ENCODE measurements at regions not wholly inside any gene's neighbourhood (a gene's known extent, or its start where the extent isn't known, plus 50 kb on each side); places are given as distances from the start of the nearest gene placed in this dataset.
"Not testable (repeated sequence)": the region's sequence is repeated elsewhere in the genome, so short reads cannot be mapped to it uniquely, and the experiment has no call there.

GRCh38 chr2:234590076-234590475, 93.2 kb upstream of the ARL4C start:
- DNase-seq, result no peak

GRCh38 chr2:234588054-234588430, 91.2 kb upstream of the ARL4C start:
- no peak for DNase-seq

GRCh38 chr2:234587341-234588053, 90.6 kb upstream of the ARL4C start:
- DNase-seq, result no peak

GRCh38 chr2:234583331-234583730, 86.5 kb upstream of the ARL4C start:
- no peak for DNase-seq

- DNase-seq, result no peak
Observed at GRCh38 chr2:234580686-234581085, 83.8 kb upstream of the ARL4C start.

- no peak for DNase-seq
Observed at GRCh38 chr2:234579231-234579962, 82.5 kb upstream of the ARL4C start.

GRCh38 chr2:234578389-234578788, 81.5 kb upstream of the ARL4C start:
- DNase-seq, result no peak

- DNase-seq, result no peak
Observed at GRCh38 chr2:234577191-234577590, 80.3 kb upstream of the ARL4C start.

GRCh38 chr2:234571620-234572407, 74.9 kb upstream of the ARL4C start:
- DNase-seq, result no peak

- no peak for DNase-seq
Observed at GRCh38 chr2:234570476-234570875, 73.6 kb upstream of the ARL4C start.

- no peak for DNase-seq
Observed at GRCh38 chr2:234569776-234570430, 73.0 kb upstream of the ARL4C start.

- DNase-seq, result no peak
Observed at GRCh38 chr2:234566622-234567021, 69.7 kb upstream of the ARL4C start.

- DNase-seq, result no peak
Observed at GRCh38 chr2:234565842-234566619, 69.2 kb upstream of the ARL4C start.

GRCh38 chr2:234565201-234565600, 68.3 kb upstream of the ARL4C start:
- DNase-seq, result no peak

- DNase-seq, result peak; percentile 5
Observed at GRCh38 chr2:234564699-234565098, 67.8 kb upstream of the ARL4C start.

GRCh38 chr2:234559609-234560008, 62.7 kb upstream of the ARL4C start:
- no peak for DNase-seq

- DNase-seq, result no peak
Observed at GRCh38 chr2:234558642-234559041, 61.8 kb upstream of the ARL4C start.

GRCh38 chr2:234556848-234557573, 60.1 kb upstream of the ARL4C start:
- DNase-seq, result no peak

GRCh38 chr2:234555616-234556249, 58.9 kb upstream of the ARL4C start:
- DNase-seq, result no peak

GRCh38 chr2:234555161-234555560, 58.3 kb upstream of the ARL4C start:
- no peak for DNase-seq

GRCh38 chr2:234553223-234553622, 56.3 kb upstream of the ARL4C start:
- DNase-seq, result not testable (repeated sequence)
